GM12878 (cell line): ENCODE measurements at regions not wholly inside any gene's neighbourhood (a gene's known extent, or its start where the extent isn't known, plus 50 kb on each side); places are given as distances from the start of the nearest gene placed in this dataset.

Experiments used
- ATAC-seq: fragments of 200-7000 bp; cut with Tn5 transposase; 3 replicates; pipeline ENCODE4 v1.9.1; 2020; ENCODE audit warnings: mild to moderate bottlenecking, moderate library complexity
- BruUV-seq: library from RNA; stranded (reverse); fragments of 400-500 nt; replicated peaks from 2 replicates; lab custom pipeline; 2021; lab: Mats Ljungman, UMichigan
- CTCF ChIA-PET: fragments of 300-600 bp; sonication (Branson Sonifier 250); formaldehyde crosslinking; extraction: SDS; loops from one replicate; lab custom pipeline; 2021; ENCODE audit warnings: inconsistent platforms; lab: Yijun Ruan, JAX
- POLR2A ChIA-PET: fragments of 350-600 bp; formaldehyde crosslinking; extraction: SDS; loops from one replicate; lab custom pipeline; 2021; ENCODE audit warnings: inconsistent platforms; lab: Charles Lee
- RAD21 ChIA-PET: fragments of 300-600 bp; sonication (Branson Sonifier 250); formaldehyde crosslinking; loops from one replicate; lab custom pipeline; 2023; ENCODE audit warnings: antibody characterized with exemption; ENCODE audit not compliant: unreplicated experiment; lab: Charles Lee
- SMC1A ChIA-PET: fragments of 300-600 bp; sonication (Branson Sonifier 250); formaldehyde crosslinking; loops from one replicate; lab custom pipeline; 2023; ENCODE audit not compliant: unreplicated experiment, uncharacterized antibody; lab: Charles Lee
- DNase-seq: peaks from one replicate; pipeline ENCODE4 v3.0.0-alpha.2; 2011; ENCODE audit warnings: low read depth, low spot score
- FAIRE-seq: peaks from 3 replicates; lab custom pipeline; 2011; peaks lifted over from hg19 to GRCh38; lab: Jason Lieb, UNC
- H2AFZ ChIP-seq: 2 replicates; pipeline ENCODE4 v1.6.0; 2011; ENCODE audit warnings: low read depth, low read length, control low read depth; ENCODE audit not compliant: control insufficient read depth
- H3K27ac ChIP-seq: 2 replicates; pipeline ENCODE4 v1.5.1; 2011; ENCODE audit warnings: control low read depth; ENCODE audit not compliant: control insufficient read depth, insufficient read depth
- H3K27me3 ChIP-seq, 2 experiments: replicated peaks in 1 of 2; 2 replicates each; pipeline versions ENCODE4 v1.6.0 to v1.6.1; 2011; ENCODE audit warnings: low read length in 1 of 2; ENCODE audit not compliant: control insufficient read depth in 2 of 2, insufficient read depth in 2 of 2
- H3K36me3 ChIP-seq, 2 experiments: 2 replicates each; pipeline ENCODE4 v1.5.1; 2011; ENCODE audit warnings: low read length in 1 of 2; ENCODE audit not compliant: control insufficient read depth in 2 of 2, insufficient read depth in 2 of 2
- H3K4me1 ChIP-seq: 2 replicates; pipeline ENCODE4 v1.6.1; 2011; ENCODE audit warnings: mild to moderate bottlenecking, low read length, moderate library complexity, mixed read lengths; ENCODE audit not compliant: control insufficient read depth, insufficient read depth
- H3K4me2 ChIP-seq: 2 replicates; pipeline ENCODE4 v1.6.0; 2011; ENCODE audit warnings: control low read depth; ENCODE audit not compliant: control insufficient read depth, insufficient read depth
- H3K4me3 ChIP-seq: fragments of 200-600 bp; sonication (generic); 2 replicates; pipeline ENCODE4 v1.5.1; 2016
- H3K79me2 ChIP-seq: 2 replicates; pipeline ENCODE4 v1.6.0; 2011; ENCODE audit warnings: low read length; ENCODE audit not compliant: control insufficient read depth, insufficient read depth
- H3K9ac ChIP-seq: 2 replicates; pipeline ENCODE4 v1.8.0; 2011; ENCODE audit warnings: low read length, control low read depth, mixed read lengths; ENCODE audit not compliant: control insufficient read depth, insufficient read depth
- H3K9me3 ChIP-seq: replicated peaks from 3 replicates; pipeline ENCODE4 v1.5.1; 2011; ENCODE audit warnings: mild to moderate bottlenecking, low read length; ENCODE audit not compliant: control insufficient read depth, insufficient read depth
- H4K20me1 ChIP-seq: 2 replicates; pipeline ENCODE4 v1.6.0; 2011; ENCODE audit not compliant: control insufficient read depth, insufficient read depth
- CHD2 ChIP-seq: IDR thresholded peaks from 2 replicates; pipeline ENCODE4 v1.6.1; 2011; ENCODE audit warnings: low read depth, low read length, improper control_type of control experiment, borderline replicate concordance
- MEF2A ChIP-seq: IDR thresholded peaks from 2 replicates; pipeline ENCODE4 v1.6.1; 2011; ENCODE audit warnings: low read depth, mild to moderate bottlenecking, low read length, moderate library complexity; ENCODE audit not compliant: insufficient read depth
- NRF1 ChIP-seq: conservative IDR thresholded peaks from 2 replicates; pipeline ENCODE4 v1.6.1; 2011; ENCODE audit warnings: mild to moderate bottlenecking, low read depth, low read length, improper control_type of control experiment
- RAD51 ChIP-seq: fragments of 450-650 bp; IDR thresholded peaks from 2 replicates; pipeline ENCODE4 v1.6.1; 2016; ENCODE audit warnings: moderate library complexity, mild to moderate bottlenecking, inconsistent platforms
- ZNF622 ChIP-seq: fragments of 450-650 bp; IDR thresholded peaks from 2 replicates; pipeline ENCODE4 v1.6.1; 2017; ENCODE audit warnings: mild to moderate bottlenecking, inconsistent platforms
- WGBS: methylation state at CpG from one replicate; pipeline ENCODE4 v1.1.6; 2016; ENCODE audit warnings: low lambda C conversion rate; ENCODE audit not compliant: insufficient replicate concordance, insufficient coverage; ENCODE audit errors: missing lambda C conversion rate; 5-methylcytosine and 5-hydroxymethylcytosine counted together
- in situ Hi-C: fragments of 300-500 bp; cut with MboI; formaldehyde crosslinking; loops from 9 replicates; pipeline ENCODE4 v1.14.3; 2018; ENCODE audit warnings: mixed read lengths
- intact Hi-C: fragments of 100-400 bp; cut with micrococcal nuclease; formaldehyde crosslinking; loops from one replicate; pipeline ENCODE4 v1.14.2; 2022; ENCODE audit not compliant: unreplicated experiment
- TF ChIP-seq, protein P1 (sequence below): fragments of 450-650 bp; IDR thresholded peaks from 2 replicates; pipeline ENCODE4 v1.6.1; 2018; ENCODE audit warnings: mild to moderate bottlenecking, low read depth, moderate library complexity; ENCODE audit not compliant: partially characterized antibody
- TF ChIP-seq, protein P2 (sequence below): IDR thresholded peaks from 2 replicates; pipeline ENCODE4 v1.6.1; 2012; ENCODE audit warnings: low read length, inconsistent platforms
- TF ChIP-seq, protein P3 (sequence below): fragments of 450-650 bp; formaldehyde crosslinking; IDR thresholded peaks from 2 replicates; pipeline ENCODE4 v1.5.0; 2022; ENCODE audit warnings: mild to moderate bottlenecking, missing genetic modification characterization

DNA sequence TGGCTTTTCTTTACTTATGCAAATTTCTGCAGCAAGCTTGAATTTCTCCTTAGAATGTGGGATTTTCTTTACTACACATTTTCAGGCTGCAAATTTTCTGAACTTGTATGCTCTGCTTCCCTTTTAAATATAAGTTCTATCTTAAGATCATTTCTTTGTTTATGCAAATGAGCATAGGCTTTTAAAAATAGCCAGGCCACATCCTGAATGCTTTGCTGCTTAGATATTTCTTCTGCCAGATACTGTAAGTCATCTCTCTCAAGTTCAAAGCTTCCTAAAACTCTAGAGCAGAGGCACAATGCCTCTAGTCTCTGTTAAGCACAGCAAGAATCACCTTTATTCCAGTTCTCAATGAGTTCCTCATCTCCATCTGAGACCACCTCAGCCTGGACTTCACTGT, 685.9 kb upstream of the LRRC4C start:
- DNase-seq (no peak), FAIRE-seq (no peak), ATAC-seq (no peak)
- Histone ChIP-seq H3K79me2 (no peaks in the 10 kb centered on the region), H3K27me3 (no peaks in the 10 kb centered on the region), H3K4me1 (no peaks in the 10 kb centered on the region), H3K4me3 (no peak overlapping the region), H3K9ac (no peak overlapping the region), H2AFZ (no peak overlapping the region), H4K20me1 (no peaks in the 10 kb centered on the region), H3K36me3 (no peaks in the 10 kb centered on the region), H3K27ac (no peak overlapping the region), H3K4me2 (no peak overlapping the region), H3K9me3 (no peaks in the 10 kb centered on the region; the same call in 2 of the 3 replicates)
- POLR2A ChIA-PET, result interaction anchor here (0.7 kb wide), 1 partner anchor 293 kb away, joined by 4 read pairs; no protein-coding TSS in a partner anchor
- RAD21 ChIA-PET, result no interaction called here
- no peak for TF ChIP-seq MEF2A
- TF ChIP-seq NRF1, result no peak
- BruUV-seq, result no TSS peak
- SMC1A ChIA-PET, result no interaction called here
- in situ Hi-C loops, result no loop called here
- CTCF ChIA-PET, result no interaction called here
- intact Hi-C loops, result no loop called here

DNA sequence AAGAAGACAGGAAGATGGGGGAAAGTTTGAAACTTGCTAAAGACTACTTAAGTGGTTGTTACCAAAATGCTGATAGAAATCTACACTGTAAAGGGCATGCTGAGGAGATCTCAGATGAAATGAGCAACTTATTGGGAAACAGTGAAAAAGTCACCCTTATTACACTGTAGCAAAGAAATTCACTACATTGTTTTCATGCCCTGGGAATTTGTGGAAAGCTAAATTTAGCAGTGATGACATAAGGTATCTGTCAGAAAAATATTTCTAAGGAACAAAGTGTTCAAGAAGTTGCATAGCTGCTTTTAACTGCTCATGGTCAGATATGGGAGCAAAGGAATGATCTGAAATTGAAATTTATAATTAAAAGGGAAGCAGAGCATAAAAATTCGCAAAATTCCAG, 702.4 kb upstream of the LRRC4C start:
- DNase-seq, result no peak
- no peaks in the 10 kb centered on the region for H3K27me3 ChIP-seq
- ChIA-PET RAD21 (no interaction called here), CTCF (interaction anchor here (1.1 kb wide), 1 partner anchor 8 kb away, joined by 3 read pairs; no protein-coding TSS in a partner anchor), SMC1A (interaction anchor here (0.9 kb wide), 1 partner anchor 16 kb away, joined by 3 read pairs; no protein-coding TSS in a partner anchor), POLR2A (no interaction called here)
- H3K4me3 ChIP-seq, result no peak overlapping the region
- H3K9ac ChIP-seq, result no peak overlapping the region
- intact Hi-C loops, result no loop called here
- in situ Hi-C loops, result no loop called here
- no peaks in the 10 kb centered on the region for H4K20me1 ChIP-seq
- no peaks in the 10 kb centered on the region for H3K36me3 ChIP-seq
- no peak overlapping the region for H3K27ac ChIP-seq
- no peaks in the 10 kb centered on the region for H3K4me1 ChIP-seq
- no TSS peak for BruUV-seq
- no peak overlapping the region for H3K4me2 ChIP-seq
- no peaks in the 10 kb centered on the region for H3K79me2 ChIP-seq
- no peak for ATAC-seq
- no peaks in the 10 kb centered on the region for H3K9me3 ChIP-seq
- no peak for FAIRE-seq
- 0% methylated on average over 1 of the region's 1 CpG for WGBS
- H2AFZ ChIP-seq, result no peak overlapping the region
- no peak for TF ChIP-seq RAD51
- TF ChIP-seq, protein P1, sequence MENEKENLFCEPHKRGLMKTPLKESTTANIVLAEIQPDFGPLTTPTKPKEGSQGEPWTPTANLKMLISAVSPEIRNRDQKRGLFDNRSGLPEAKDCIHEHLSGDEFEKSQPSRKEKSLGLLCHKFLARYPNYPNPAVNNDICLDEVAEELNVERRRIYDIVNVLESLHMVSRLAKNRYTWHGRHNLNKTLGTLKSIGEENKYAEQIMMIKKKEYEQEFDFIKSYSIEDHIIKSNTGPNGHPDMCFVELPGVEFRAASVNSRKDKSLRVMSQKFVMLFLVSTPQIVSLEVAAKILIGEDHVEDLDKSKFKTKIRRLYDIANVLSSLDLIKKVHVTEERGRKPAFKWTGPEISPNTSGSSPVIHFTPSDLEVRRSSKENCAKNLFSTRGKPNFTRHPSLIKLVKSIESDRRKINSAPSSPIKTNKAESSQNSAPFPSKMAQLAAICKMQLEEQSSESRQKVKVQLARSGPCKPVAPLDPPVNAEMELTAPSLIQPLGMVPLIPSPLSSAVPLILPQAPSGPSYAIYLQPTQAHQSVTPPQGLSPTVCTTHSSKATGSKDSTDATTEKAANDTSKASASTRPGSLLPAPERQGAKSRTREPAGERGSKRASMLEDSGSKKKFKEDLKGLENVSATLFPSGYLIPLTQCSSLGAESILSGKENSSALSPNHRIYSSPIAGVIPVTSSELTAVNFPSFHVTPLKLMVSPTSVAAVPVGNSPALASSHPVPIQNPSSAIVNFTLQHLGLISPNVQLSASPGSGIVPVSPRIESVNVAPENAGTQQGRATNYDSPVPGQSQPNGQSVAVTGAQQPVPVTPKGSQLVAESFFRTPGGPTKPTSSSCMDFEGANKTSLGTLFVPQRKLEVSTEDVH, result no peak
- TF ChIP-seq, protein P2, sequence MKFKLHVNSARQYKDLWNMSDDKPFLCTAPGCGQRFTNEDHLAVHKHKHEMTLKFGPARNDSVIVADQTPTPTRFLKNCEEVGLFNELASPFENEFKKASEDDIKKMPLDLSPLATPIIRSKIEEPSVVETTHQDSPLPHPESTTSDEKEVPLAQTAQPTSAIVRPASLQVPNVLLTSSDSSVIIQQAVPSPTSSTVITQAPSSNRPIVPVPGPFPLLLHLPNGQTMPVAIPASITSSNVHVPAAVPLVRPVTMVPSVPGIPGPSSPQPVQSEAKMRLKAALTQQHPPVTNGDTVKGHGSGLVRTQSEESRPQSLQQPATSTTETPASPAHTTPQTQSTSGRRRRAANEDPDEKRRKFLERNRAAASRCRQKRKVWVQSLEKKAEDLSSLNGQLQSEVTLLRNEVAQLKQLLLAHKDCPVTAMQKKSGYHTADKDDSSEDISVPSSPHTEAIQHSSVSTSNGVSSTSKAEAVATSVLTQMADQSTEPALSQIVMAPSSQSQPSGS, result no peak
- no peak for TF ChIP-seq ZNF622
- TF ChIP-seq, protein P3, sequence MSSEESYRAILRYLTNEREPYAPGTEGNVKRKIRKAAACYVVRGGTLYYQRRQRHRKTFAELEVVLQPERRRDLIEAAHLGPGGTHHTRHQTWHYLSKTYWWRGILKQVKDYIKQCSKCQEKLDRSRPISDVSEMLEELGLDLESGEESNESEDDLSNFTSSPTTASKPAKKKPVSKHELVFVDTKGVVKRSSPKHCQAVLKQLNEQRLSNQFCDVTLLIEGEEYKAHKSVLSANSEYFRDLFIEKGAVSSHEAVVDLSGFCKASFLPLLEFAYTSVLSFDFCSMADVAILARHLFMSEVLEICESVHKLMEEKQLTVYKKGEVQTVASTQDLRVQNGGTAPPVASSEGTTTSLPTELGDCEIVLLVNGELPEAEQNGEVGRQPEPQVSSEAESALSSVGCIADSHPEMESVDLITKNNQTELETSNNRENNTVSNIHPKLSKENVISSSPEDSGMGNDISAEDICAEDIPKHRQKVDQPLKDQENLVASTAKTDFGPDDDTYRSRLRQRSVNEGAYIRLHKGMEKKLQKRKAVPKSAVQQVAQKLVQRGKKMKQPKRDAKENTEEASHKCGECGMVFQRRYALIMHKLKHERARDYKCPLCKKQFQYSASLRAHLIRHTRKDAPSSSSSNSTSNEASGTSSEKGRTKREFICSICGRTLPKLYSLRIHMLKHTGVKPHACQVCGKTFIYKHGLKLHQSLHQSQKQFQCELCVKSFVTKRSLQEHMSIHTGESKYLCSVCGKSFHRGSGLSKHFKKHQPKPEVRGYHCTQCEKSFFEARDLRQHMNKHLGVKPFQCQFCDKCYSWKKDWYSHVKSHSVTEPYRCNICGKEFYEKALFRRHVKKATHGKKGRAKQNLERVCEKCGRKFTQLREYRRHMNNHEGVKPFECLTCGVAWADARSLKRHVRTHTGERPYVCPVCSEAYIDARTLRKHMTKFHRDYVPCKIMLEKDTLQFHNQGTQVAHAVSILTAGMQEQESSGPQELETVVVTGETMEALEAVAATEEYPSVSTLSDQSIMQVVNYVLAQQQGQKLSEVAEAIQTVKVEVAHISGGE (CRISPR knock-in tag), result no peak
- no peak for TF ChIP-seq CHD2
